Suprapubic skin (tissue), 4 donors: ENCODE measurements at regions not wholly inside any gene's neighbourhood (a gene's known extent, or its start where the extent isn't known, plus 50 kb on each side); places are given as distances from the start of the nearest gene placed in this dataset.

Experiments used
- DNase-seq, 2 donors: peaks; one replicate each; pipeline ENCODE4 v3.0.0-alpha.2; 2019; ENCODE audit warnings: low spot score in 2 of 2
- H3K27ac ChIP-seq: fragments of 200-600 bp; sonication (generic); one replicate; pipeline ENCODE4 v1.5.1; 2019
- H3K27me3 ChIP-seq: fragments of 200-600 bp; sonication (generic); one replicate; pipeline ENCODE4 v1.5.1; 2019
- H3K36me3 ChIP-seq: fragments of 200-600 bp; sonication (generic); one replicate; pipeline ENCODE4 v1.5.1; 2019
- H3K4me1 ChIP-seq: fragments of 200-600 bp; sonication (generic); one replicate; pipeline ENCODE4 v1.5.1; 2019
- H3K4me3 ChIP-seq: fragments of 200-600 bp; sonication (generic); one replicate; pipeline ENCODE4 v1.5.1; 2019; ENCODE audit warnings: mild to moderate bottlenecking
- H3K9me3 ChIP-seq: fragments of 200-600 bp; sonication (generic); one replicate; pipeline ENCODE4 v1.5.1; 2019
- EP300 ChIP-seq: sonication (generic); formaldehyde crosslinking; IDR thresholded peaks from one replicate; pipeline ENCODE4 v1.6.1; 2017; ENCODE audit warnings: antibody characterized with exemption
- POLR2A ChIP-seq, 2 donors: fragments of 450-650 bp; IDR thresholded peaks; one replicate each; pipeline ENCODE4 v1.6.1; 2017; ENCODE audit warnings: antibody characterized with exemption in 2 of 2, mild to moderate bottlenecking in 2 of 2, moderate library complexity in 2 of 2
- POLR2AphosphoS5 ChIP-seq, 3 donors: sonication (generic); formaldehyde crosslinking; IDR thresholded peaks; one replicate each; pipeline ENCODE4 v1.6.1; 2017; ENCODE audit warnings: antibody characterized with exemption in 3 of 3
- WGBS: methylation state at CpG from one replicate; pipeline ENCODE4 v1.1.5; 2018; 5-methylcytosine and 5-hydroxymethylcytosine counted together
- TF ChIP-seq, protein P1 (sequence below), 2 donors: fragments of 200-600 bp in 1 of 2; fragments of 450-650 bp in 1 of 2; sonication (generic) in 1 of 2; IDR thresholded peaks; one replicate each; pipeline ENCODE4 v1.5.1; 2016 to 2019; ENCODE audit warnings: antibody characterized with exemption in 2 of 2, mild to moderate bottlenecking in 1 of 2, moderate library complexity in 1 of 2

DNA sequence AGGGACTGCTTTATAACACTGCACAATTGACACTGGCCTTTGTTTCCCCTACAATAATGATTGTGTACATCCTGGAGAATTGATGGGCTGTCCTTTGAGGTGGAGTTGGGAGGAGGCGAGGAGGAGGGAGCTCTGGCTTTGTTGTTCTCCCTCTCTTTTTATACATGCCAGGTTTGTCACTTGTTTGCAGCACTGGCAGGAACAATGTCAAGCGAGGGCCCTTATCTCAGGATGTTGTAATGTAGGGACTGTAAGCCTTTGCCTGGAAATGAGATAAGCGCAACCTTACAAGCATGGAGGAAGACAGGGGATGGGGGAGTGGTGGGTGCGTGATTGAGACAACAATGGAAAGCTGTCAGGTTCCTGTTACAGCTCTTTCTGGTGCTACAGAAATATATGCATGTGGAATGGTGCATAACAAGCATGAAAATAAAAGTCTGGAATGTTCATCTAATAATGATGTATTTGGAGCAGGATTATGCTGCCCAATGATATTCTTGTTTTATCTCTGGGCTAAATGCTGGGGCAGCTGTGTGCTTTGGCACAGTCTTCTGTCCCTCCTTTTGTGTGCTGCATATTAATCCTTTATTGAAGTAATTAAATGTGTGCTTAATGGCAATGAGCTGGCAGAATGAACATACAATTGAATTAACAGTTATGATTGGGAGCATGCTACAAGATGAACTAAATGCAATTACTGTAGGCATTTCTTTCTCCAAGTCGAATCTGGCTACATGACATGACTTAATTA lies 294.4 kb downstream of the GPAT3 start:
- H3K27me3 ChIP-seq: no peaks in the 10 kb centered on the region
- WGBS: 69% methylated on average over 5 of the region's 5 CpGs
- no peak overlapping the region for H3K27ac ChIP-seq
- no peak for DNase-seq
- H3K4me1 ChIP-seq: no peaks in the 10 kb centered on the region
- no peaks in the 10 kb centered on the region for H3K9me3 ChIP-seq
- no peaks in the 10 kb centered on the region for H3K36me3 ChIP-seq
- H3K4me3 ChIP-seq: no peak overlapping the region
- TF ChIP-seq, protein P1, sequence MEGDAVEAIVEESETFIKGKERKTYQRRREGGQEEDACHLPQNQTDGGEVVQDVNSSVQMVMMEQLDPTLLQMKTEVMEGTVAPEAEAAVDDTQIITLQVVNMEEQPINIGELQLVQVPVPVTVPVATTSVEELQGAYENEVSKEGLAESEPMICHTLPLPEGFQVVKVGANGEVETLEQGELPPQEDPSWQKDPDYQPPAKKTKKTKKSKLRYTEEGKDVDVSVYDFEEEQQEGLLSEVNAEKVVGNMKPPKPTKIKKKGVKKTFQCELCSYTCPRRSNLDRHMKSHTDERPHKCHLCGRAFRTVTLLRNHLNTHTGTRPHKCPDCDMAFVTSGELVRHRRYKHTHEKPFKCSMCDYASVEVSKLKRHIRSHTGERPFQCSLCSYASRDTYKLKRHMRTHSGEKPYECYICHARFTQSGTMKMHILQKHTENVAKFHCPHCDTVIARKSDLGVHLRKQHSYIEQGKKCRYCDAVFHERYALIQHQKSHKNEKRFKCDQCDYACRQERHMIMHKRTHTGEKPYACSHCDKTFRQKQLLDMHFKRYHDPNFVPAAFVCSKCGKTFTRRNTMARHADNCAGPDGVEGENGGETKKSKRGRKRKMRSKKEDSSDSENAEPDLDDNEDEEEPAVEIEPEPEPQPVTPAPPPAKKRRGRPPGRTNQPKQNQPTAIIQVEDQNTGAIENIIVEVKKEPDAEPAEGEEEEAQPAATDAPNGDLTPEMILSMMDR (IDR thresholded peaks at IDR 0.05): no peak
- no peak for TF ChIP-seq POLR2AphosphoS5 (IDR thresholded peaks at IDR 0.05)
- TF ChIP-seq EP300: no peak
- TF ChIP-seq POLR2A (IDR thresholded peaks at IDR 0.05): no peak

DNA sequence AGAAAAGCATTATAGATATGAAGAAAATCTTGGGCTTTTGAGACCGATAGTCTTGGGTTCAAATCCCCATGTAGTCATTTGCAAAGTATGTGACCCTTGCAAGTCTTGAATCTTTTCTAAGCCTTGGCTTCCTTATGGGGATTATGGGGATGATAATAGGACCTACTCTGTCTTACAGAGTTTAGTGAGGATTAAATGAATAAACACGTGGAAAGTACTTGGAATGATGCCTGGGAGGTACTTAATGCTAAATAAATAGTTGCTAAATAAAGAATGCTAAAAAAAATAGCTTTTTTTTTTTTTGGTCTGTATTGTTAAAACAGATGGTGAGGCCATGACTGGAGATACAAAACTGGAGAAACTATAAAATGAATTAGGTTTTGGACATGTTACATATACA lies 292.7 kb downstream of the GPAT3 start:
- no peak for DNase-seq
- H3K9me3 ChIP-seq: no peaks in the 10 kb centered on the region
- H3K27me3 ChIP-seq: no peaks in the 10 kb centered on the region
- TF ChIP-seq, protein P1 (IDR thresholded peaks at IDR 0.05): no peak
- no peak for TF ChIP-seq EP300
- no peak for TF ChIP-seq POLR2A (IDR thresholded peaks at IDR 0.05)
- TF ChIP-seq POLR2AphosphoS5 (IDR thresholded peaks at IDR 0.05): no peak
- 59% methylated on average over 2 of the region's 2 CpGs for WGBS
- no peaks in the 10 kb centered on the region for H3K4me1 ChIP-seq
- H3K36me3 ChIP-seq: no peaks in the 10 kb centered on the region
- no peak overlapping the region for H3K27ac ChIP-seq
- no peak overlapping the region for H3K4me3 ChIP-seq

GRCh38 chr4:83821493-83821892 lies 285.6 kb downstream of the GPAT3 start:
- H3K36me3 ChIP-seq: no peaks in the 10 kb centered on the region
- no peaks in the 10 kb centered on the region for H3K27me3 ChIP-seq
- no peak overlapping the region for H3K4me3 ChIP-seq
- no peak for TF ChIP-seq POLR2A (IDR thresholded peaks at IDR 0.05)
- TF ChIP-seq, protein P1 (IDR thresholded peaks at IDR 0.05): no peak
- no peak for TF ChIP-seq POLR2AphosphoS5 (IDR thresholded peaks at IDR 0.05)
- no peak for TF ChIP-seq EP300
- no peaks in the 10 kb centered on the region for H3K4me1 ChIP-seq
- H3K27ac ChIP-seq: no peak overlapping the region
- DNase-seq: no peak
- no peaks in the 10 kb centered on the region for H3K9me3 ChIP-seq

GRCh38 chr4:83819582-83819981 lies 283.7 kb downstream of the GPAT3 start:
- no peak for DNase-seq
- whole genome bisulfite sequencing: 82% methylated on average over 1 of the region's 1 CpG
- Histone ChIP-seq H3K4me1 (no peaks in the 10 kb centered on the region), H3K9me3 (no peaks in the 10 kb centered on the region), H3K27ac (no peak overlapping the region), H3K27me3 (no peaks in the 10 kb centered on the region), H3K36me3 (no peaks in the 10 kb centered on the region), H3K4me3 (no peak overlapping the region)
- TF ChIP-seq, protein P1 (IDR thresholded peaks at IDR 0.05): no peak
- TF ChIP-seq POLR2A (IDR thresholded peaks at IDR 0.05): no peak
- TF ChIP-seq EP300: no peak
- TF ChIP-seq POLR2AphosphoS5 (IDR thresholded peaks at IDR 0.05): no peak

GRCh38 chr4:83810428-83810827 lies 274.5 kb downstream of the GPAT3 start:
- no peak overlapping the region for H3K4me3 ChIP-seq
- no peak for DNase-seq
- no peak for TF ChIP-seq EP300
- no peaks in the 10 kb centered on the region for H3K27me3 ChIP-seq
- H3K4me1 ChIP-seq: no peaks in the 10 kb centered on the region
- WGBS: 89% methylated on average over 1 of the region's 1 CpG
- H3K27ac ChIP-seq: no peak overlapping the region
- no peaks in the 10 kb centered on the region for H3K36me3 ChIP-seq
- no peaks in the 10 kb centered on the region for H3K9me3 ChIP-seq

DNA sequence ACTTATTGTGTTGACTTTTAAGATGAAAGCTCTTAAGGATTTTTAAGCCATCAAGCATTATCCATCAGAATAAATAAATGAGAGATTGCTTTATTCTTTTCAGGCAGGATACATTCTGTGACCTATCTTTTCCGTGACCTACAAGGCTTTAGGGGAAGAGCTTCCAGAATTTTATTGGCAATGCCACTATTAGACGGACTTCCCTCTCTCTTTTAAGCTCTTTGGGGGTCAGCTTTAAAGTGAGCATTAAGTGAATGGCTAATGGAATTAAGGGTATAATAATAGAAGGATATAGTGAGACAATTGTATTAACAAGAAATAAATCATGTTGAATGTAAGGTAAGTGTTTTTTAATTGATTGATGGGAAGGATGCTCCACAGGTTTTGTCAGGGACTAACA lies 273.7 kb downstream of the GPAT3 start:
- Histone ChIP-seq H3K4me1 (no peaks in the 10 kb centered on the region), H3K4me3 (no peak overlapping the region), H3K36me3 (no peaks in the 10 kb centered on the region), H3K27me3 (no peaks in the 10 kb centered on the region), H3K9me3 (no peaks in the 10 kb centered on the region), H3K27ac (no peak overlapping the region)
- 76% methylated on average over 2 of the region's 2 CpGs for WGBS
- DNase-seq: no peak
- TF ChIP-seq POLR2AphosphoS5 (IDR thresholded peaks at IDR 0.05) (no peak), POLR2A (IDR thresholded peaks at IDR 0.05) (no peak), EP300 (no peak)
- TF ChIP-seq, protein P1 (IDR thresholded peaks at IDR 0.05): no peak
